ENCODE measurements at regions not wholly inside any gene's neighbourhood (a gene's known extent, or its start where the extent isn't known, plus 50 kb on each side); places are given as distances from the start of the nearest gene placed in this dataset.

GRCh38 chr3:130604806-130605205, 87.8 kb downstream of the COL6A6 start:
- TF ChIP-seq CTCF (IDR thresholded peaks at IDR 0.05) (no peak), POLR2A (IDR thresholded peaks at IDR 0.05) (no peak)
